Hematopoietic multipotent progenitor cell treated with erythropoietin and hydrocortisone succinate and interleukin-3 and kit ligand, for 8 days (in vitro differentiated cells): ENCODE measurements at regions not wholly inside any gene's neighbourhood (a gene's known extent, or its start where the extent isn't known, plus 50 kb on each side); places are given as distances from the start of the nearest gene placed in this dataset.
"Not testable (repeated sequence)": the region's sequence is repeated elsewhere in the genome, so short reads cannot be mapped to it uniquely, and the experiment has no call there.

Experiments used
- DNase-seq: peaks from one replicate; pipeline ENCODE4 v3.0.0-alpha.2; 2015

- DNase-seq: no peak
Observed at GRCh38 chr12:124648710-124649384, 81.4 kb upstream of the NCOR2 start.

DNA sequence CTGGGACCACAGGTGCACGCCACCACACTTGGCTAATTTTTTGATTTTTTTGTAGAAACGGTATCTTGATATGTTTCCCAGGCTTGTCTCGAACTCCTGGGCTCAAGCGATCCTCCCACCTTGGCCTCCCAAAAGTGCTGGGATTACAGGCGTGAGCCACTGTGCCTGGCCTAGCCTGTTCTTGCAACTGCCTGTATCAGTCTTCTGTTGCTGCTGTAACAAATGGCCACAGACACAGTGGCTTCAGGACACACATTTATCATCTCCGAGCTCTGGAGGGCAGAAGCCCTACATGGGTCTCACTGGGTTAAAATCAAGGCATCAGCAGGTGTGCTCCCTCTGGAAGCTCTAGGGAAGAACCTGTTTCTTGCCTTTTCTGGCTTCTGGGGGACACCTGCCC is 79.9 kb upstream of the NCOR2 start:
- no peak for DNase-seq

DNA sequence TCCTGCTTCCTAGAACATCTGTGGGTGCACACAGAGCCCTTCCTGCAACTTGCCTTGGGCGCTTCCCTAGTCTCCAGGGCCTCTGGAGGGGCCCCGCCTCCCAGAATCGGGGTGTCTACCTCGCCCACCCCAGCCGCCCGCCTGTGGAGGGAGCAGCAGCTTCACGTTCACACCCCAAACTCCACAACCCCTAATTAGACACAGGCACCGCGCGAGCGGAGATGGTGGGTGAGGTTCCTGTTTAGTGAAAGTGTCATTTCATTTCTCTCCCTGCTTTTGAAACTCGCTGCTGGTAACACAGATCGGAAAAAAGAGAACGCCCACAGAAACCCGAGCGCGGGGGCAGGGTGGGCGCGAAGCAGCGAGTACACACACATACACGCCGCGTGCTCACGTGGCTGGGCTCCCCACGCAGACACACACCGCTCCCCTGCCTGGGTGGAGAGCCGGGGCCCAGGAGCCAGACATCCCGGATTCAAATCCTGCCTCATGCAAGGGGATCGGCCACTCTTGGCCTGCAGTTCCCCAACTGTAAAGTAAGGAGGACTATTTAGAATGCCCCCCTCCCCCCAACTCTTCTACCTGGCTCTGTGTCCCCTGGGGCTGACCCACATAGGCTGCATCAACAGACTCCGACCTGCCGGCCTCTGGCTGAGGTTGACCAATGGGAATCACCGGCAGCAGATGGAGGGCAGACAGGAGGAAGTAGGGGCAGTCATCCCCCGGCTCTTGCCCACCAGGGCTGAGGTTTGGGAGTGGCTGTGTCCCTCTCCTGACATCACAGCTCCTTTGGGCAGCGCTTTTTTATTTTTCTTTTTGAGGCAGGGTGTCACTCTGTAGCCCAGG is 79.2 kb upstream of the NCOR2 start:
- DNase-seq: no peak

DNA sequence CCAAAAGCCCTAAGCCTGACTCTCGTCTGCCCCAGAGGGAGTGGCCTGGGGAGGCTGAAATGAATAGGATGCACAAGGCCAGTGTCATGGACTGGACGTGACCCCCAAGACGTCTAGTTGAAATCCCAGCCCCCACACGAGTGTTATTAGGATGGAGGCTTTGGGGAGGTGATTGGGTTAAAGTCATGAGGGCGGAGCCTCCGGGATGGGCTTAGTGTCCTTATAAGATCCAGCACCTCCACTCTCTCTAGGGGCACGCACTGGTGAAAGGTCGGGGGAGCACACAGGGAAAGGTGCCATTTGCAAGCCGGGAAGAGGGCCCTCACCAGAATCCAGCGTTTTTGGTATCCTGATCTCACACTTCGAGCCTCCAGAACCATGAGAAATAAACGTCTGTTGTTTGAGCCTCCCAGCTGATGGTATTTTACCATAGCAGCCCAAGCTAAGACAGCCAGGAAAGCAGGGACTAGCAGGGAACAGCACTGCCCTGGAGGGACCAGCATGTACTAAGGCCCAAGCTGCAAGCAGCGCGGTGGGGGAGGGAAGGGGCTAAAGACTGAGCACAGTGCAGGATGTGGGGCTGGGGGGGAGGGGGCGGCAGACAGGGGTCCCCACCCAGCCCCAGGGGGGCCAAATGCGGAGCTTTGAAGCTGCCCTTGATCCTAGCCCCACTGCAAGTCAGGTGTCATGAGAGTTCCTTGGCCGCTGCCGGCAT is 78.3 kb upstream of the NCOR2 start:
- no peak for DNase-seq

- not testable (repeated sequence) for DNase-seq
Observed at GRCh38 chr12:124643768-124644167, 76.4 kb upstream of the NCOR2 start.

- no peak for DNase-seq
Observed at GRCh38 chr12:124642105-124642504, 74.7 kb upstream of the NCOR2 start.

GRCh38 chr12:124641591-124641990 is 74.2 kb upstream of the NCOR2 start:
- no peak for DNase-seq

DNA sequence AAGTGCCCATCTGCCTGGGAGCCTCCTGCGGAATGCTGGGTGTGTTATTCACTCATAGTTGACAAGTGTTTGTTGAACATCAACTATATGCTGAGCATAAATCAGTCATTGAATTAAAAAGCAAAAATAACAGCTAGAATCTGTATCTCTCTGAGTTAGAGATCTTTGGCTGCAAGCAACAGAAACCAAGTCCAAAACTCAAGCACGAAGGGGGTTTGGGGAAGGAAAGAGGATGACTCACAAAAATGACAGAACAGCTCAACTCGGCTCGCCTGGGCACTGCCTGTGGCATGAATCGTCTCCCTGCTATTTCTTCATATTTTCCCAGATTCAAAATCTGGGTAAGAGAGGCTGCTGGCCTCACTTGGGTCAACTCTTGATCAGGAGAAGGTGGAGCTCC is 72.6 kb upstream of the NCOR2 start:
- DNase-seq: no peak

DNA sequence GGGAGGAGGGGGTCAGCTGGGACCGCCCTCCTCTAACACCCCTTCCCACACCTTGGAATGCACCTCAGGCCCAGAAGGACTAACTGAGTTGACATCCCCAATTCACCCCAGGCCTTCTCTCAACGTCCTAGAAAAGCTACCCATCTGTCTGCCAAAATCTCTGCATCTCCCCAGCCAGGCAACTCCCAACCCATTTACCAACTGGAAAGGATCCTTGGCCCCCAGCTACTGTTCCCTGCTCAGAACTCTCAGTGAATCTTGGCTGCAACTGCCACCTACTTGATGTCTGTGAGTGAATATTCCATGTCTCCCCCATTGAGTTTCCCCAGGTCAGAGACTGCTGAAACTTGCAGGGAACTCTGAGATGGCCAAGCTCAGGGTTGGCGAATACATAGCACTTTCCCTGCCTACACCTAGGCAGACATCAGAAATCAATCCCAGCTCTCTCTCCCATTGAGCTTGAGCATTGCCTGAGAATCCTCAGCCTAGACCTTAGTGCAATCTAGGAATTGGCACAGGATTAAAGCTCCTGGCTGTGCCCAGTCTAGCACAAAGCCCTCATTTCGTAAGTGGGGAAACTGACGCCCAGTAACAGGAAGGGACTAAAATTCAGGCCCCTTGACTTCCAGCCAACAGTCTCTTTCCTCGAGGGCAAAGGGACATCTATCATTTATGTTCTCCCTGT is 71.9 kb upstream of the NCOR2 start:
- no peak for DNase-seq

- DNase-seq: no peak
Observed at GRCh38 chr12:124637581-124637981, 70.2 kb upstream of the NCOR2 start.

- no peak for DNase-seq
Observed at GRCh38 chr12:124637163-124637562, 69.8 kb upstream of the NCOR2 start.

GRCh38 chr12:124636138-124636978 is 68.9 kb upstream of the NCOR2 start:
- peak; percentile 96 for DNase-seq

DNA sequence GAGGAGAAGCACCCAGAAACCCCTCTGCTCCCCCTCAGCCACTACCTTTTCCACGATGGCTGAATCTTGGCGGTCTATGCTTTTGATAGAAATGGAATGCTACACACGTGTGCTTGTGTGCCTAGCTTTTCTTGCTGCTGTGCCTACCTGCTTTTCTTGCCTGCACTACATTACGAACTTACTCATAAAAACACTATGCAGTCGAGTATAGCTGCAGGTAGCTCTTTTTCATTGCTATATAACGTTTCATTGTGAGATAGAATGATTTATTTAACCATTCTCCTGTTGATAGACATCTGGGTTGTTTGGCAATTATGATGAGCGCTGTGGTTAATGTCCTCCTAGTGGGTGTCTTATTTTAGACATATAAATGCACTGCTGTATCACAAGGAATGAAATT is 67.9 kb upstream of the NCOR2 start:
- no peak for DNase-seq

GRCh38 chr12:124633365-124634362 is 66.3 kb upstream of the NCOR2 start:
- DNase-seq: peak; percentile 59

GRCh38 chr12:124632519-124632984 is 65.1 kb upstream of the NCOR2 start:
- peak; percentile 95 for DNase-seq

DNA sequence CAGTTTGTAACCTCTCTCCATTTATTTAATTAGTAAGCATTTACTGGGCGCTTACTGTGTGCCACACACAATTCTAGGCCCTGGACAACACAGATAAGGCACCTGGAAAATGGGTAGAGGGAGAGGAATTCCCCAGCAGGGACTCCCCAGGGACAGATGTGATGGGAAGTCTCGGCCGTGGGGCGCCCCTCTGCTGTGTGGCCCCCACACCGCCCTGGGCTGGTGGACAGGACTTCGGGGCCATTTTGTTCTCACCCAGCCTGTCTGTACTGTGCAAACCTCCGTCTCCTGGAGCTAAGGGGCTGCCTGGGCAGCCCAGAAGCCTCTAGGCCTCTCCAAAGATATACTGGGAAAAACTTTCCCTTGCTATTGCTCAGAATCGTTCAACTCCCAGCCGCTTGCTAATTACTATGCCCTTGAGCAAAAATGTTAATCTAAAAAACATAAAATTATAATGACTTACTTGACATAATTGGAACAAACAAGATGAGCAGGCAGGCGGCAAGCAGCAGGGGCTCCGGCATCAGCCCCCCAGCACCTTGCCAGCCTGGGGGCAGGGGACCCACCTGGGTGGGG is 64.4 kb upstream of the NCOR2 start:
- peak; percentile 17 for DNase-seq

GRCh38 chr12:124630791-124631313 is 63.4 kb upstream of the NCOR2 start:
- no peak for DNase-seq

GRCh38 chr12:124629789-124630480 is 62.5 kb upstream of the NCOR2 start:
- no peak for DNase-seq

GRCh38 chr12:124629117-124629516 is 61.7 kb upstream of the NCOR2 start:
- DNase-seq: no peak
